ENCODE measurements at regions not wholly inside any gene's neighbourhood (a gene's known extent, or its start where the extent isn't known, plus 50 kb on each side); places are given as distances from the start of the nearest gene placed in this dataset.
"Not testable (repeated sequence)": the region's sequence is repeated elsewhere in the genome, so short reads cannot be mapped to it uniquely, and the experiment has no call there.

DNA sequence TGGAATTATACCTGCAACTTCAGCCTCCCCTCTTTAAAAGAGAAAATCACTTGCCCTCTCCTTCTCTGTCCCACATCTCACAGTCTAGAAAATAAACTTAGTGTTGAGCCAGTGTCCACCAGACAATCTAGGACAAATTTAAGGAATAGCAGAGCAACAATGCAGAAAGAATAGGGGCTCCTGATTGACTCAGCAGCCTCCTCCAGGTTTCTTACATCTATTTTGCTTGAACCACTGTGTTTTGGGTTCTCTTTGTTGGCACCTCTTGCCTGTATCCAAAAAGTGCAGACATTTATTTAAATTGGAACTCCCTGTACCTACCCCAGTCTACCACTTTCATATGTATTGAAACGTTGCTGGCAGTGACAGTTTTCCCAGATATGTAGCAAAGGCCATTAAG is 133.7 kb upstream of the HSF2 start:
- WGBS (ENCODE audit: missing lambda C conversion rate), result 0% methylated on average over 1 of the region's 1 CpG
- no peak overlapping the region for H3K4me3 ChIP-seq
- ChIA-PET CTCF (no interaction called here), POLR2A (no interaction called here)
- H3K4me2 ChIP-seq, result no peak overlapping the region
- ATAC-seq, result no peak
- no peaks in the 10 kb centered on the region for H3K9me3 ChIP-seq
- no peak for DNase-seq (ENCODE audit: low read depth in 1 of 2, low spot score in 1 of 2)
- H3K27ac ChIP-seq, result no peak overlapping the region
- H3K4me1 ChIP-seq, result no peaks in the 10 kb centered on the region
- no peak for FAIRE-seq
- no peak for TF ChIP-seq CBX2 (IDR thresholded peaks at IDR 0.05; ENCODE audit: borderline replicate concordance, low read depth)
- TF ChIP-seq CHD4 (IDR thresholded peaks at IDR 0.05; ENCODE audit: borderline replicate concordance), result no peak
- TF ChIP-seq ZNF302 (CRISPR knock-in tag; IDR thresholded peaks at IDR 0.05), result no peak
- no peak for TF ChIP-seq CEBPB (IDR thresholded peaks at IDR 0.05)
- no peak for TF ChIP-seq FOSL2 (IDR thresholded peaks at IDR 0.05)
- TF ChIP-seq FOSL2 (CRISPR knock-in tag; IDR thresholded peaks at IDR 0.05), result no peak

DNA sequence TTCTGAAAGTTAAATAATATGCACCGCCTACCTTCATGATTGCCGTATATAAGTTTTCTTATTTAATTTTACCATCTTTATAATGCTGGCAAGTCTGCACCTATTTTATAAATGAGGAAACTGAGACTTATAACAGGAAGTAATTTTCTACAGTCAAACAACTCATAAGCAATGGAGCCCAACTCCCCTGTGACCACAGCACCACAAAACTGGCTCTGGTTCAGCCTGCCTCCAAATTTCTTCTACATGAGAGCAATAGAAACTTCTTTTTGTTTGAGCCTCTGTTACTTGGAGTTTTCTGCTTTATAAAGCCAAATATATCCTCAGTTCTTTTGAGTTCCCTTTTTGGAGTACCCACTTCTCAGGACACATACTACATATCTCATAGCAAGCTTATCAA is 131.1 kb upstream of the HSF2 start:
- Histone ChIP-seq H3K9me3 (no peaks in the 10 kb centered on the region), H3K4me3 (no peak overlapping the region), H3K4me2 (no peak overlapping the region), H3K27ac (no peak overlapping the region), H3K4me1 (no peaks in the 10 kb centered on the region)
- POLR2A ChIA-PET, result no interaction called here
- 93% methylated on average over 2 of the region's 2 CpGs for WGBS (ENCODE audit: missing lambda C conversion rate)
- DNase-seq (ENCODE audit: low read depth in 1 of 2, low spot score in 1 of 2) (no peak), ATAC-seq (no peak), FAIRE-seq (no peak)
- TF ChIP-seq FOXS1 (CRISPR knock-in tag; IDR thresholded peaks at IDR 0.05) (no peak), HOXA7 (CRISPR knock-in tag; IDR thresholded peaks at IDR 0.05) (no peak)
- TF ChIP-seq, protein P1, sequence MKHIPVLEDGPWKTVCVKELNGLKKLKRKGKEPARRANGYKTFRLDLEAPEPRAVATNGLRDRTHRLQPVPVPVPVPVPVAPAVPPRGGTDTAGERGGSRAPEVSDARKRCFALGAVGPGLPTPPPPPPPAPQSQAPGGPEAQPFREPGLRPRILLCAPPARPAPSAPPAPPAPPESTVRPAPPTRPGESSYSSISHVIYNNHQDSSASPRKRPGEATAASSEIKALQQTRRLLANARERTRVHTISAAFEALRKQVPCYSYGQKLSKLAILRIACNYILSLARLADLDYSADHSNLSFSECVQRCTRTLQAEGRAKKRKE (CRISPR knock-in tag; IDR thresholded peaks at IDR 0.05; ENCODE audit: low read depth), result no peak
- CTCF ChIA-PET, result no interaction called here

DNA sequence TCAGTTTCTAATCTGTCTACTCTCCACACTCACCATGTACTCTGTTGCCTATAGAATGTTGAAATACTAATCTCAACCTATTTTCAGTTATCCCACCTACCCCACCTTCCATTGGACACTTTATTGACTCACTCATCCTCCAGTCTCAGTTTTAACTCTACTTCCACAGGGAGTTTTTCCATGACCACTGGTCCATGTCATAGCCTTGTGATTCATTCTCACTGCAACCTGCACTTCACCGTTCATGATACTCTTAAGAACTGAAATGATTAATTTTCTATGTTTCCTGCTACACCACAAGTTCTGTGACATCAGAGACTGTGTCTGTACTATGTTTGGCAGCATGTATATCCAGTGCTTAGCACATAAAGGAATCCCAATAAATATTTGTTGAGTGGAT is 122.8 kb upstream of the HSF2 start:
- DNase-seq (ENCODE audit: low read depth in 1 of 2, low spot score in 1 of 2) (no peak), FAIRE-seq (no peak), ATAC-seq (no peak)
- POLR2A ChIA-PET, result no interaction called here
- Histone ChIP-seq H3K4me3 (no peak overlapping the region), H3K4me2 (no peak overlapping the region), H3K4me1 (no peaks in the 10 kb centered on the region), H3K9me3 (no peaks in the 10 kb centered on the region), H3K27ac (no peak overlapping the region)
- CTCF ChIA-PET, result no interaction called here
- WGBS (ENCODE audit: missing lambda C conversion rate), result 14% methylated on average over 1 of the region's 1 CpG
- TF ChIP-seq CEBPB (IDR thresholded peaks at IDR 0.05), result no peak
- no peak for TF ChIP-seq NPAS2 (CRISPR knock-in tag; IDR thresholded peaks at IDR 0.05; ENCODE audit: borderline replicate concordance)
- TF ChIP-seq HOXA7 (CRISPR knock-in tag; IDR thresholded peaks at IDR 0.05), result no peak
- TF ChIP-seq, protein P2, sequence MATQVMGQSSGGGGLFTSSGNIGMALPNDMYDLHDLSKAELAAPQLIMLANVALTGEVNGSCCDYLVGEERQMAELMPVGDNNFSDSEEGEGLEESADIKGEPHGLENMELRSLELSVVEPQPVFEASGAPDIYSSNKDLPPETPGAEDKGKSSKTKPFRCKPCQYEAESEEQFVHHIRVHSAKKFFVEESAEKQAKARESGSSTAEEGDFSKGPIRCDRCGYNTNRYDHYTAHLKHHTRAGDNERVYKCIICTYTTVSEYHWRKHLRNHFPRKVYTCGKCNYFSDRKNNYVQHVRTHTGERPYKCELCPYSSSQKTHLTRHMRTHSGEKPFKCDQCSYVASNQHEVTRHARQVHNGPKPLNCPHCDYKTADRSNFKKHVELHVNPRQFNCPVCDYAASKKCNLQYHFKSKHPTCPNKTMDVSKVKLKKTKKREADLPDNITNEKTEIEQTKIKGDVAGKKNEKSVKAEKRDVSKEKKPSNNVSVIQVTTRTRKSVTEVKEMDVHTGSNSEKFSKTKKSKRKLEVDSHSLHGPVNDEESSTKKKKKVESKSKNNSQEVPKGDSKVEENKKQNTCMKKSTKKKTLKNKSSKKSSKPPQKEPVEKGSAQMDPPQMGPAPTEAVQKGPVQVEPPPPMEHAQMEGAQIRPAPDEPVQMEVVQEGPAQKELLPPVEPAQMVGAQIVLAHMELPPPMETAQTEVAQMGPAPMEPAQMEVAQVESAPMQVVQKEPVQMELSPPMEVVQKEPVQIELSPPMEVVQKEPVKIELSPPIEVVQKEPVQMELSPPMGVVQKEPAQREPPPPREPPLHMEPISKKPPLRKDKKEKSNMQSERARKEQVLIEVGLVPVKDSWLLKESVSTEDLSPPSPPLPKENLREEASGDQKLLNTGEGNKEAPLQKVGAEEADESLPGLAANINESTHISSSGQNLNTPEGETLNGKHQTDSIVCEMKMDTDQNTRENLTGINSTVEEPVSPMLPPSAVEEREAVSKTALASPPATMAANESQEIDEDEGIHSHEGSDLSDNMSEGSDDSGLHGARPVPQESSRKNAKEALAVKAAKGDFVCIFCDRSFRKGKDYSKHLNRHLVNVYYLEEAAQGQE (IDR thresholded peaks at IDR 0.05), result no peak
- TF ChIP-seq KDM1A (IDR thresholded peaks at IDR 0.05; ENCODE audit: low read depth), result no peak
- no peak for TF ChIP-seq CBX2 (IDR thresholded peaks at IDR 0.05; ENCODE audit: borderline replicate concordance, low read depth)
- no peak for TF ChIP-seq ZFP36 (IDR thresholded peaks at IDR 0.05; ENCODE audit: borderline replicate concordance, partially characterized antibody)
- no peak for TF ChIP-seq POLR2A (IDR thresholded peaks at IDR 0.05; ENCODE audit: low read length)
- TF ChIP-seq HOXB5 (CRISPR knock-in tag; IDR thresholded peaks at IDR 0.05), result no peak

DNA sequence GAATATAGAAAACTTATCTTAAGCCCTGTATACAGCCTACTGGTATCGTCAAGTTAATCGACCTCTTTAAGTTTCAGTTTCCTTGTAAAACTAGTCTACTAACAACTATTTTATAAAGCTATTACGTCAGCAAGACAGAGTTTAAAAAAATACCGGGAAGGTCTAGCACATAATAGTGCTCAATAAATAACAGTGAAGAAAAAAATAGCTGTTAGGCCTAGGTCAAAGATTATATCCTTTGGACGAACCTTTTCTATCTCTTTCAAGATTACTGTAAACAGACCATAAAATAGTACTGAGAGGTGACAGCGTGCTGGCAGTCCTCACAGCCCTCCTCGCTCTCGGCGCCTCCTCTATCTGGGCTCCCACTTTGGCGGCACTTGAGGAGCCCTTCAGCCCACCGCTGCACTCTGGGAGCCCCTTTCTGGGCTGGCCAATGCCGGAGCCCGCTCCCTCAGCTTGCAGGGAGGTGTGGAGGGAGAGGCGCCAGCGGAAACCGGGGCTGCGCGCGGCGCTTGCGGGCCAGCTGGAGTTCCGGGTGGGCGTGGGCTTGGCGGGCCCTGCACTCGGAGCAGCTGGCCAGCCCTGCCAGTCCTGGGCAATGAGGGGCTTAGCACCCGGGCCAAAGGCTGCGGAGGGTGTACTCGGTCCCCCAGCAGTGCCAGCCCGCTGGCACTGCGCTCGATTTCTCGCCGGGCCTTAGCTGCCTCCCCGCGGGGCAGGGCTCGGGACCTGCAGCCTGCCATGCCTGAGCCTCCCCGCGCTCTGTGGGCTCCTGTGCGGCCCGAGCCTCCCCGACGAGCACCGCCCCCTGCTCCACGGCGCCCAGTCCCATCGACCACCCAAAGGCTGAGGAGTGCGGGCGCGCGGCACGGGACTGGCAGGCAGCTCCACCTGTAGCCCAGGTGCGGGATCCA is 119.1 kb upstream of the HSF2 start:
- not testable (repeated sequence) for ATAC-seq

More for the DNA sequence above, 119.1 kb upstream of the HSF2 start:
- H3K4me3 ChIP-seq; H3K9me3 ChIP-seq; H3K4me1 ChIP-seq; FAIRE-seq; H3K27ac ChIP-seq; POLR2A ChIA-PET; H3K4me2 ChIP-seq; CTCF ChIA-PET; DNase-seq (ENCODE audit: low read depth in 1 of 2, low spot score in 1 of 2): not testable (repeated sequence)
- WGBS (ENCODE audit: missing lambda C conversion rate), result 74% methylated on average over 16 of the region's 52 CpGs

All from A549 (cell line).